ENCODE measurements at regions not wholly inside any gene's neighbourhood (a gene's known extent, or its start where the extent isn't known, plus 50 kb on each side); places are given as distances from the start of the nearest gene placed in this dataset.

DNA sequence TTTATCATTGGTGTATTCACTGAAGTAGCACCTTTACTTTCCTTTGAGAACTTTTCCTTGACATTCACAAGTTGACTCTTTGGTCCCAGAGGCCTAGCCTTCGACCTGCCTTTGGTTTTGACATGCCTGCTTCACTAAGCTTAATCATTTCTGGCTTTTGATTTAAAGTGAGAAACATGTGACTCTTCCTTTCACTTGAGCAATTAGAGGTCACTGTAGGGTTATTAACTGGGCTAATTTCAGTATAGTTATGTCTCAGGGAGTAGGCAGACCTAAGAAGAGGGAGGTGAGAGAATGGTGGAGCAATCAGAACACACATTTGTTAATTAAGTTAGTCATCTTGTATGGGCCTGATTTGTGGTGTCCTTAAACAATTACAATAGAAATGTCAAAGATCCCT lies 1040.7 kb upstream of the SLC39A10 start:
- Histone ChIP-seq H3K4me3 (ENCODE audit: low read depth, low read length) (no peak overlapping the region), H3K27ac (ENCODE audit: low read depth, low read length) (no peak overlapping the region), H2AK5ac (ENCODE audit: low read length) (no peak overlapping the region), H4K91ac (ENCODE audit: low read depth, low read length) (no peak overlapping the region), H3K4me2 (ENCODE audit: low read length) (no peak overlapping the region), H3K14ac (ENCODE audit: low read length) (no peak overlapping the region), H3K36me3 (ENCODE audit: control insufficient read depth in 1 of 2, insufficient read depth in 2 of 2, low read length in 2 of 2) (no peaks in the 10 kb centered on the region), H3K79me2 (ENCODE audit: control insufficient read depth, insufficient read depth, low read length, poor library complexity) (no peaks in the 10 kb centered on the region), H3K18ac (ENCODE audit: low read length) (no peak overlapping the region), H2BK5ac (ENCODE audit: low read depth, low read length, poor library complexity) (no peak overlapping the region), H3K9me3 (ENCODE audit: insufficient read depth, low read depth, low read length) (no peaks in the 10 kb centered on the region), H3K27me3 (ENCODE audit: insufficient read depth, low read length) (no peaks in the 10 kb centered on the region), H3K4ac (ENCODE audit: low read depth, low read length) (no peak overlapping the region), H2BK12ac (ENCODE audit: low read length) (no peak overlapping the region), H2AFZ (ENCODE audit: insufficient read depth, low read length, poor library complexity) (no peak overlapping the region), H4K8ac (ENCODE audit: low read depth, low read length) (no peak overlapping the region), H2BK120ac (ENCODE audit: insufficient read depth, low read length, poor library complexity) (no peak overlapping the region), H3K9ac (ENCODE audit: low read length) (no peak overlapping the region), H3K4me1 (ENCODE audit: control insufficient read depth in 1 of 2, insufficient read depth in 2 of 2, low read length in 2 of 2) (no peaks in the 10 kb centered on the region), H3K23ac (ENCODE audit: low read length) (no peak overlapping the region), H3K79me1 (ENCODE audit: low read length) (no peaks in the 10 kb centered on the region), H4K12ac (ENCODE audit: low read depth, low read length) (no peak overlapping the region)
- WGBS (ENCODE audit: extremely low coverage, insufficient coverage, insufficient read length) = no CpG with 5 or more reads among the region's 1 CpG
- DNase-seq = no peak

DNA sequence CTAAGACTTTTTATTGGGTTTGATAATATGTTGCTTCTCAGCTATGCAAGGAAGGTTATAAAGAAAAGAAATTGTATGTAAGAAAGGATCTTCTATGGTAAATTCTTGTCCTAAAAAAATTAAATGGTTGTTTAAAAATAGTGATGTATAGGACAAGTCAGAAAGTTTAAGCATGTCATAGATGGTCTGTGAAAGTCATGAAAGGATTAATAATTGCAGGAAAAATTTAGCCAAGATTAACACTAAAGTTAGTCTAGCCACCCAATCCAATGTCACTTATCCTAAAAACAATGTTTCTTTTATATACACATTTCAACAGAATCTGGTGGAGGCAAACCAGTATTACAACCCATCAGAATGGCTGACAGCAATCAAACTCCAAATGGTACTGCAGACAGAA lies 1046.7 kb upstream of the SLC39A10 start:
- H2AFZ ChIP-seq (ENCODE audit: insufficient read depth, low read length, poor library complexity) = no peak overlapping the region
- H2BK120ac ChIP-seq (ENCODE audit: insufficient read depth, low read length, poor library complexity) = no peak overlapping the region
- no peak overlapping the region for H3K18ac ChIP-seq (ENCODE audit: low read length)
- no peak overlapping the region for H3K9ac ChIP-seq (ENCODE audit: low read length)
- H4K91ac ChIP-seq (ENCODE audit: low read depth, low read length) = no peak overlapping the region
- H3K27ac ChIP-seq (ENCODE audit: low read depth, low read length) = no peak overlapping the region
- H3K14ac ChIP-seq (ENCODE audit: low read length) = no peak overlapping the region
- no peak overlapping the region for H2AK5ac ChIP-seq (ENCODE audit: low read length)
- no peak for DNase-seq
- no peaks in the 10 kb centered on the region for H3K36me3 ChIP-seq (ENCODE audit: control insufficient read depth in 1 of 2, insufficient read depth in 2 of 2, low read length in 2 of 2)
- H3K4me3 ChIP-seq (ENCODE audit: low read depth, low read length) = no peak overlapping the region
- no peaks in the 10 kb centered on the region for H3K27me3 ChIP-seq (ENCODE audit: insufficient read depth, low read length)
- no peak overlapping the region for H3K4ac ChIP-seq (ENCODE audit: low read depth, low read length)
- H3K79me1 ChIP-seq (ENCODE audit: low read length) = no peaks in the 10 kb centered on the region
- H3K4me1 ChIP-seq (ENCODE audit: control insufficient read depth in 1 of 2, insufficient read depth in 2 of 2, low read length in 2 of 2) = no peaks in the 10 kb centered on the region
- H3K9me3 ChIP-seq (ENCODE audit: insufficient read depth, low read depth, low read length) = peaks cover 2% of the 10 kb centered on the region
- H2BK12ac ChIP-seq (ENCODE audit: low read length) = no peak overlapping the region
- no peaks in the 10 kb centered on the region for H3K79me2 ChIP-seq (ENCODE audit: control insufficient read depth, insufficient read depth, low read length, poor library complexity)
- H3K23ac ChIP-seq (ENCODE audit: low read length) = no peak overlapping the region
- H2BK5ac ChIP-seq (ENCODE audit: low read depth, low read length, poor library complexity) = no peak overlapping the region
- no peak overlapping the region for H4K8ac ChIP-seq (ENCODE audit: low read depth, low read length)
- H3K4me2 ChIP-seq (ENCODE audit: low read length) = no peak overlapping the region
- no peak overlapping the region for H4K12ac ChIP-seq (ENCODE audit: low read depth, low read length)

DNA sequence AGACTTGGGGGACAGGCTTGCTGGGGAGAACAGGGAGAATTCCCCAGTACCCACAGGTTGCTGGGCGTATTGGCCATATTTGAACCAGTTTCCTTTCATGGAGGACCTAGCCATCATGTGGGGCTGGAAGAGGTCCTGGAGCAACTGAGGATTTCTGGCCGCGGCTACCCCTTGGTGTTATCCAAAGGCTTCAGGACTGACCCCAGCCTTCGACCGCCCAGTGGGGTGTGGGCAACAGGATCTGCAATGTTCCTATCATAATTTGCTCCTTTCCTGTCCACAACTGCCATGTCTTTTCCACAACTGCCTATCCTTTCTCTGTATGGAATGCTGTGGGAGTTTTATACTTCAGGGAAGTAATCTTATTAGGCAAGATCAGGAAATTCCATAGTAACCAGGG lies 1053.6 kb upstream of the SLC39A10 start:
- H3K36me3 ChIP-seq (ENCODE audit: control insufficient read depth in 1 of 2, insufficient read depth in 2 of 2, low read length in 2 of 2) = no peaks in the 10 kb centered on the region
- H4K91ac ChIP-seq (ENCODE audit: low read depth, low read length) = no peak overlapping the region
- H3K79me1 ChIP-seq (ENCODE audit: low read length) = no peaks in the 10 kb centered on the region
- no peak for DNase-seq
- no peak overlapping the region for H4K8ac ChIP-seq (ENCODE audit: low read depth, low read length)
- no peaks in the 10 kb centered on the region for H3K79me2 ChIP-seq (ENCODE audit: control insufficient read depth, insufficient read depth, low read length, poor library complexity)
- H3K4me2 ChIP-seq (ENCODE audit: low read length) = no peak overlapping the region
- H2BK12ac ChIP-seq (ENCODE audit: low read length) = no peak overlapping the region
- no peak overlapping the region for H3K18ac ChIP-seq (ENCODE audit: low read length)
- H3K4ac ChIP-seq (ENCODE audit: low read depth, low read length) = no peak overlapping the region
- H2BK120ac ChIP-seq (ENCODE audit: insufficient read depth, low read length, poor library complexity) = no peak overlapping the region
- no peak overlapping the region for H2BK5ac ChIP-seq (ENCODE audit: low read depth, low read length, poor library complexity)
- H3K27me3 ChIP-seq (ENCODE audit: insufficient read depth, low read length) = no peaks in the 10 kb centered on the region
- H3K27ac ChIP-seq (ENCODE audit: low read depth, low read length) = no peak overlapping the region
- H3K4me1 ChIP-seq (ENCODE audit: control insufficient read depth in 1 of 2, insufficient read depth in 2 of 2, low read length in 2 of 2) = no peaks in the 10 kb centered on the region
- peaks cover 2% of the 10 kb centered on the region for H3K9me3 ChIP-seq (ENCODE audit: insufficient read depth, low read depth, low read length)
- H3K9ac ChIP-seq (ENCODE audit: low read length) = no peak overlapping the region
- no peak overlapping the region for H3K23ac ChIP-seq (ENCODE audit: low read length)
- no peak overlapping the region for H2AK5ac ChIP-seq (ENCODE audit: low read length)
- H3K4me3 ChIP-seq (ENCODE audit: low read depth, low read length) = no peak overlapping the region
- H2AFZ ChIP-seq (ENCODE audit: insufficient read depth, low read length, poor library complexity) = no peak overlapping the region
- no peak overlapping the region for H4K12ac ChIP-seq (ENCODE audit: low read depth, low read length)
- WGBS (ENCODE audit: extremely low coverage, insufficient coverage, insufficient read length) = no CpG with 5 or more reads among the region's 5 CpGs
- H3K14ac ChIP-seq (ENCODE audit: low read length) = no peak overlapping the region

DNA sequence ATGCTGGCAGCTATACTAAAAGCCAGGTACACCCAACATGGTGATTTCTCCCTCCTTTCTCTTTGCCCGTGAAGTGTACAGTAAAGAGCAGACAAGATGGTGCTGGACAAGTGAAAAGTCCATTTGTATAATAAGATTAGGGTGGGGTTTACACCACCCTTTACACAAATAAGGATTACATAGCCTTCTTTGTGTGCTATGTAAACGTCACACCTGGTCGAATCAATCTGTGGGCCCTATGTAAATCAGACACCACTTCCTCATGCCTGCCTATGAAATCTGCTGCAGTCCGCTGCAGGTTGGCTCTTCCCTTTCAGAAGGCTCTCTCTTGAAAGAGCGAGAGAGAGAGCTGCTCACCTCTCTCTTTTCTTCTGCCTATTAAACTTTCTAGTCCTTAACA lies 1054.3 kb upstream of the SLC39A10 start:
- H3K4ac ChIP-seq (ENCODE audit: low read depth, low read length) = no peak overlapping the region
- no peaks in the 10 kb centered on the region for H3K27me3 ChIP-seq (ENCODE audit: insufficient read depth, low read length)
- no CpG with 5 or more reads among the region's 5 CpGs for WGBS (ENCODE audit: extremely low coverage, insufficient coverage, insufficient read length)
- no peak overlapping the region for H3K4me2 ChIP-seq (ENCODE audit: low read length)
- H4K91ac ChIP-seq (ENCODE audit: low read depth, low read length) = no peak overlapping the region
- no peak overlapping the region for H2BK12ac ChIP-seq (ENCODE audit: low read length)
- no peak overlapping the region for H3K4me3 ChIP-seq (ENCODE audit: low read depth, low read length)
- no peak overlapping the region for H2AK5ac ChIP-seq (ENCODE audit: low read length)
- no peak overlapping the region for H3K14ac ChIP-seq (ENCODE audit: low read length)
- no peaks in the 10 kb centered on the region for H3K79me2 ChIP-seq (ENCODE audit: control insufficient read depth, insufficient read depth, low read length, poor library complexity)
- H3K18ac ChIP-seq (ENCODE audit: low read length) = no peak overlapping the region
- no peaks in the 10 kb centered on the region for H3K36me3 ChIP-seq (ENCODE audit: control insufficient read depth in 1 of 2, insufficient read depth in 2 of 2, low read length in 2 of 2)
- H3K9me3 ChIP-seq (ENCODE audit: insufficient read depth, low read depth, low read length) = peaks cover 2% of the 10 kb centered on the region
- no peak for DNase-seq
- H2BK5ac ChIP-seq (ENCODE audit: low read depth, low read length, poor library complexity) = no peak overlapping the region
- no peak overlapping the region for H3K27ac ChIP-seq (ENCODE audit: low read depth, low read length)
- H3K9ac ChIP-seq (ENCODE audit: low read length) = no peak overlapping the region
- no peak overlapping the region for H4K12ac ChIP-seq (ENCODE audit: low read depth, low read length)
- no peaks in the 10 kb centered on the region for H3K79me1 ChIP-seq (ENCODE audit: low read length)
- H3K23ac ChIP-seq (ENCODE audit: low read length) = no peak overlapping the region
- H4K8ac ChIP-seq (ENCODE audit: low read depth, low read length) = no peak overlapping the region
- no peaks in the 10 kb centered on the region for H3K4me1 ChIP-seq (ENCODE audit: control insufficient read depth in 1 of 2, insufficient read depth in 2 of 2, low read length in 2 of 2)
- no peak overlapping the region for H2AFZ ChIP-seq (ENCODE audit: insufficient read depth, low read length, poor library complexity)
- H2BK120ac ChIP-seq (ENCODE audit: insufficient read depth, low read length, poor library complexity) = no peak overlapping the region

DNA sequence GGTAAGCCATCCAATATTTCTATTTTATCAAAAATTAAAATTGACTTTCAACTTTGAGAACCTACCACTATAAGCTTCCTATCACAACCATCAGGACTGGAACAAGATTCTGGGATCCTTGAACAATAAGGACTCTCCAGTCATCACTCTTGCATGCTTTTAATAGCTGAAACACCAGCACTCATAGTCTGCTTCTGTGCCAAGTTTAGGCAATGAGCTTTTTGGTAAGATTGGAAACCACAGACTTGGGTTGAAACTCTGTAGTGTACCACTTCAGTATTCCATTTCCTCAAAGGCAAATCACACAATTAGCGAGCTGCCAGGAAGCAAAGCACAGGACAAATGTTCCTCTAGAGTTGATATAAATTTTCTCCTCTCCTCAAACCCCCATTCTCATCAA lies 1065.8 kb upstream of the SLC39A10 start:
- no peak overlapping the region for H2BK12ac ChIP-seq (ENCODE audit: low read length)

More for the DNA sequence above, 1065.8 kb upstream of the SLC39A10 start:
- Histone ChIP-seq H3K4me2 (ENCODE audit: low read length) (no peak overlapping the region), H4K91ac (ENCODE audit: low read depth, low read length) (no peak overlapping the region), H2AFZ (ENCODE audit: insufficient read depth, low read length, poor library complexity) (no peak overlapping the region), H3K79me1 (ENCODE audit: low read length) (no peaks in the 10 kb centered on the region), H3K79me2 (ENCODE audit: control insufficient read depth, insufficient read depth, low read length, poor library complexity) (no peaks in the 10 kb centered on the region), H3K4ac (ENCODE audit: low read depth, low read length) (no peak overlapping the region), H3K4me3 (ENCODE audit: low read depth, low read length) (no peak overlapping the region), H2AK5ac (ENCODE audit: low read length) (no peak overlapping the region), H3K18ac (ENCODE audit: low read length) (no peak overlapping the region), H3K9me3 (ENCODE audit: insufficient read depth, low read depth, low read length) (no peaks in the 10 kb centered on the region), H2BK120ac (ENCODE audit: insufficient read depth, low read length, poor library complexity) (no peak overlapping the region), H3K9ac (ENCODE audit: low read length) (no peak overlapping the region), H3K23ac (ENCODE audit: low read length) (no peak overlapping the region), H3K4me1 (ENCODE audit: control insufficient read depth in 1 of 2, insufficient read depth in 2 of 2, low read length in 2 of 2) (no peaks in the 10 kb centered on the region), H2BK5ac (ENCODE audit: low read depth, low read length, poor library complexity) (no peak overlapping the region), H3K27ac (ENCODE audit: low read depth, low read length) (no peak overlapping the region), H3K27me3 (ENCODE audit: insufficient read depth, low read length) (no peaks in the 10 kb centered on the region), H4K8ac (ENCODE audit: low read depth, low read length) (no peak overlapping the region), H3K36me3 (ENCODE audit: control insufficient read depth in 1 of 2, insufficient read depth in 2 of 2, low read length in 2 of 2) (no peaks in the 10 kb centered on the region), H3K14ac (ENCODE audit: low read length) (no peak overlapping the region), H4K12ac (ENCODE audit: low read depth, low read length) (no peak overlapping the region)
- WGBS (ENCODE audit: extremely low coverage, insufficient coverage, insufficient read length) = no CpG with 5 or more reads among the region's 1 CpG
- DNase-seq = no peak

Measured in trophoblast cell (in vitro differentiated cells and primary cell).